D721Med (cell line): ENCODE measurements at regions not wholly inside any gene's neighbourhood (a gene's known extent, or its start where the extent isn't known, plus 50 kb on each side); places are given as distances from the start of the nearest gene placed in this dataset.

Experiments used
- DNase-seq: peaks from one replicate; pipeline ENCODE4 v3.0.0; 2011; ENCODE audit warnings: low spot score; ENCODE audit not compliant: insufficient read length
- FAIRE-seq: peaks from 2 replicates; lab custom pipeline; 2011; peaks lifted over from hg19 to GRCh38; lab: Jason Lieb, UNC
- CTCF ChIP-seq: IDR thresholded peaks from 2 replicates; pipeline ENCODE4 v1.5.1; 2012; ENCODE audit warnings: mild to moderate bottlenecking, control low read depth; ENCODE audit not compliant: insufficient read depth; ENCODE audit errors: missing control alignments

- no peak for DNase-seq
- FAIRE-seq, result no peak
- TF ChIP-seq CTCF, result no peak
Observed at GRCh38 chr1:56309065-56309464, 270.3 kb downstream of the PLPP3 start.

GRCh38 chr1:56304975-56305374 is 274.4 kb downstream of the PLPP3 start:
- no peak for TF ChIP-seq CTCF
- no peak for FAIRE-seq

GRCh38 chr1:56303805-56304204 is 275.6 kb downstream of the PLPP3 start:
- DNase-seq, result no peak
- TF ChIP-seq CTCF, result no peak
- FAIRE-seq, result no peak

More at GRCh38 chr1:56304975-56305374, 274.4 kb downstream of the PLPP3 start:
- no peak for DNase-seq

GRCh38 chr1:56302878-56303277 is 276.5 kb downstream of the PLPP3 start:
- no peak for TF ChIP-seq CTCF
- no peak for DNase-seq
- no peak for FAIRE-seq

GRCh38 chr1:56301791-56302190 is 277.6 kb downstream of the PLPP3 start:
- DNase-seq (no peak), FAIRE-seq (no peak)
- TF ChIP-seq CTCF, result no peak

GRCh38 chr1:56300836-56301235 is 278.5 kb downstream of the PLPP3 start:
- FAIRE-seq (no peak), DNase-seq (no peak)
- no peak for TF ChIP-seq CTCF

- no peak for FAIRE-seq
- no peak for TF ChIP-seq CTCF
- no peak for DNase-seq
Observed at GRCh38 chr1:56298866-56299265, 280.5 kb downstream of the PLPP3 start.
